Progenitor cell of endocrine pancreas (in vitro differentiated cells): ENCODE measurements at regions not wholly inside any gene's neighbourhood (a gene's known extent, or its start where the extent isn't known, plus 50 kb on each side); places are given as distances from the start of the nearest gene placed in this dataset.

Experiments used
- DNase-seq: peaks from one replicate; pipeline ENCODE4 v3.0.0; 2021; ENCODE audit warnings: low spot score; ENCODE audit not compliant: unreplicated experiment
- H3K27ac Mint-ChIP-seq: 2 replicates; pipeline ENCODE4 v1.8.0; 2021; ENCODE audit warnings: mild to moderate bottlenecking, moderate library complexity, mixed read lengths
- H3K27me3 Mint-ChIP-seq: 2 replicates; pipeline ENCODE4 v1.8.0; 2021; ENCODE audit warnings: mixed read lengths
- H3K36me3 Mint-ChIP-seq: 2 replicates; pipeline ENCODE4 v1.8.0; 2022; ENCODE audit warnings: mixed read lengths; ENCODE audit not compliant: insufficient read depth
- H3K4me1 Mint-ChIP-seq: 2 replicates; pipeline ENCODE4 v1.8.0; 2021; ENCODE audit warnings: low read depth, mixed read lengths
- H3K4me3 Mint-ChIP-seq: 2 replicates; pipeline ENCODE4 v1.8.0; 2021; ENCODE audit warnings: low read depth, mild to moderate bottlenecking, moderate library complexity, mixed read lengths
- H3K9me3 Mint-ChIP-seq: 2 replicates; pipeline ENCODE4 v1.8.0; 2021; ENCODE audit warnings: low read depth, mixed read lengths
- TF ChIP-seq, protein P1 (sequence below): fragments of 200-600 bp; sonication (generic); IDR thresholded peaks from one replicate; pipeline ENCODE4 v1.5.0; 2021; ENCODE audit warnings: antibody characterized with exemption, mild to moderate bottlenecking; ENCODE audit not compliant: unreplicated experiment

DNA sequence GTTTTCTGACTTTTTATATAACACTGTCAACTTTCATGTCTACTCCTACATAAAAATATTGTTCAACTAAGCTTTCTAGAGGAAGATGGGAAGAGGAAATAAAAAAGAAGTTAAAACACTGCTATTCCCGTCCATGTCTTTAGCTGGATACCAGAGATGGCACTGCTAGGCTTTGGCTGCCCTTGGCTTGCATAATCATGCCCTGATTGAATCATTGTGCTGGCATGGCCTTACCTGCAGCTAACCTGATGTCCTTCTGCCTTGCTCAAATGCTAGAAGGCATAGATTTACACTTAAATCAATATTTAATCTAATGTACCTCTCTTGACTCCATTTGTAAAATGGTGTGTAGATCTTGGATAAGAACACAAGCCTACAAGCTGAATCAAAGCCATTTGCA is 539.7 kb upstream of the IL12A start:
- no peak for DNase-seq
- Mint-ChIP-seq H3K4me1 (peaks cover 3% of the 10 kb centered on the region), H3K27ac (no peak overlapping the region), H3K4me3 (no peak overlapping the region), H3K9me3 (no peaks in the 10 kb centered on the region), H3K27me3 (peaks cover 3% of the 10 kb centered on the region), H3K36me3 (no peaks in the 10 kb centered on the region)
- TF ChIP-seq, protein P1, sequence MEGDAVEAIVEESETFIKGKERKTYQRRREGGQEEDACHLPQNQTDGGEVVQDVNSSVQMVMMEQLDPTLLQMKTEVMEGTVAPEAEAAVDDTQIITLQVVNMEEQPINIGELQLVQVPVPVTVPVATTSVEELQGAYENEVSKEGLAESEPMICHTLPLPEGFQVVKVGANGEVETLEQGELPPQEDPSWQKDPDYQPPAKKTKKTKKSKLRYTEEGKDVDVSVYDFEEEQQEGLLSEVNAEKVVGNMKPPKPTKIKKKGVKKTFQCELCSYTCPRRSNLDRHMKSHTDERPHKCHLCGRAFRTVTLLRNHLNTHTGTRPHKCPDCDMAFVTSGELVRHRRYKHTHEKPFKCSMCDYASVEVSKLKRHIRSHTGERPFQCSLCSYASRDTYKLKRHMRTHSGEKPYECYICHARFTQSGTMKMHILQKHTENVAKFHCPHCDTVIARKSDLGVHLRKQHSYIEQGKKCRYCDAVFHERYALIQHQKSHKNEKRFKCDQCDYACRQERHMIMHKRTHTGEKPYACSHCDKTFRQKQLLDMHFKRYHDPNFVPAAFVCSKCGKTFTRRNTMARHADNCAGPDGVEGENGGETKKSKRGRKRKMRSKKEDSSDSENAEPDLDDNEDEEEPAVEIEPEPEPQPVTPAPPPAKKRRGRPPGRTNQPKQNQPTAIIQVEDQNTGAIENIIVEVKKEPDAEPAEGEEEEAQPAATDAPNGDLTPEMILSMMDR: no peak

DNA sequence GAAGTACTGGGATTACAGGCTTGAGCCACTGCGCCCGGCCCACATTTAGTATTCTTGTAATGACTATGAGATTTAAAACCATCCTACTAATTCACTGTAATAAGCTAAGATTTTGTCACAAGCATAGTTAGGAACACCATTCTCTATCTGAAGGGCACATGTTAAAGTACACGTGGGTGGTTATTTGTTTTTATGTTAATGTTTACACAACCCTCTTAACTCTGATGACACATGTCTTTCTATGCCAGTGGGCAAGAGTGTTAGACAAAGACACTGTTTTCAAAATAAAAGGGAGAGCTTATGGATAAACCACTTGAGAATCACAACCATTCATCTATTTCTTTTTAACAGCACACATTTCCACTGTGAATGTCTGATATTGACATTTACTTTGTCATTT is 537.6 kb upstream of the IL12A start:
- TF ChIP-seq, protein P1: no peak
- no peak overlapping the region for H3K27ac Mint-ChIP-seq
- no peak for DNase-seq
- H3K27me3 Mint-ChIP-seq: peaks cover 2% of the 10 kb centered on the region
- no peaks in the 10 kb centered on the region for H3K9me3 Mint-ChIP-seq
- H3K4me3 Mint-ChIP-seq: no peak overlapping the region
- H3K36me3 Mint-ChIP-seq: no peaks in the 10 kb centered on the region
- H3K4me1 Mint-ChIP-seq: peaks cover 3% of the 10 kb centered on the region

DNA sequence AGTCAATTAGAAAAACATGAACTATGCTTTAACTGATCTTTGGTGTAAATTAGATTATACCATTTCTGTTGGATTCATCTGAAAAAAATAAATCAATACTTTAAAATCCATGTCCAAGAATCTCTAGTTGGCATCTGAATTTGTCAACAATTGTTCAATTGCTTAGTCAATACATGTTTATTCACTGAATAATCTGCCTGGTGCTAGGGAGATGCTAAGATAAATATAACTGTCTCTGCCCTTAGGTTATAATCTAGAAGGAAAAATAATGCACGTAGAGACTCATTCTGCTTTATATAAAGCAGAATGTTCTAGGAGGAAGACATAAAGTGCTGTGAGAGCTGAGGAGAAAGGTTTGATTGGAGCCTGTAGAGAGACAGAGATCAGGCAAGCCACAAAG is 537.2 kb upstream of the IL12A start:
- H3K27me3 Mint-ChIP-seq: peaks cover 2% of the 10 kb centered on the region
- H3K36me3 Mint-ChIP-seq: no peaks in the 10 kb centered on the region
- H3K4me1 Mint-ChIP-seq: peaks cover 3% of the 10 kb centered on the region
- H3K27ac Mint-ChIP-seq: no peak overlapping the region
- H3K9me3 Mint-ChIP-seq: no peaks in the 10 kb centered on the region
- no peak overlapping the region for H3K4me3 Mint-ChIP-seq
- DNase-seq: no peak
- TF ChIP-seq, protein P1: no peak

DNA sequence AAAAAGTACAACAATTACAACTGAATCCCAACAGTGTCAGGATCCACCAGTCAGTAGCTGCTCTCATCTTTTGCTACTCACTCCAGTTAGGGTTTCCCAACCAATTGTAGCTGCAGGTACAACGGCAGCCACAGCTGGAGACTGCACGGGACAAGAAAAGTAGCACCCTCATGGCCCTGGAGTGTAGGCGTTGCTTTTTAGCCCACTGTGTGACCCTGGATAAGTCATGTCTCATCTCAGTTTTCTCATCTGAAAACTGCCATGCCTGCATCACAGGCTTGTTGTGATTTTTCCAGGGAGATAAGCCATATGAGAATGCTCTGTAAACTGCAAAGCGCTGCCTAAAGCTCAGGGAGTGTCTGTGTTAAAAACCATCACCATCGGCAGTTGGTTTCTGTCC is 535.6 kb upstream of the IL12A start:
- Mint-ChIP-seq H3K4me1 (peaks cover 3% of the 10 kb centered on the region), H3K27ac (no peak overlapping the region), H3K9me3 (no peaks in the 10 kb centered on the region), H3K36me3 (no peaks in the 10 kb centered on the region), H3K27me3 (peaks cover 2% of the 10 kb centered on the region), H3K4me3 (no peak overlapping the region)
- DNase-seq: no peak
- TF ChIP-seq, protein P1: no peak

DNA sequence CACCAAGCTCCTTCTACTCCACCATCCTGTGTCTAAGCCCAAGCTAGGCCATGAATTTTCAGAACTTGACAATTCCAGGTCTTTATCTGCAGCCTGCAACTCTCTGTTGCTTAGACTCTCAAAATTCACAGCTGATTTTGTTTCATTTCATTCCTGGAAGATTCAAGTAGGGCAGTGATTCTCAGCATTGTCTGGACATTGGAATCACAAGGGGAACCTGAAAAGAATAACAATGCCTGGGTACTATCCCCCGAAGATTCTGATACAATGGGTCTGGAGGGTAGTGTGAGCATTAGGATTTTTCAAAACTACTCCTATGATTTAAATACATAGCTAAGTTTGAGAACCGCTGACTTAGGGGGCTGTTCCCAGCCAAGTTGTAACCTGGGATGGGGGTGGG is 534.7 kb upstream of the IL12A start:
- Mint-ChIP-seq H3K27ac (no peak overlapping the region), H3K36me3 (no peaks in the 10 kb centered on the region), H3K27me3 (peaks cover 2% of the 10 kb centered on the region), H3K9me3 (no peaks in the 10 kb centered on the region), H3K4me1 (peaks cover 3% of the 10 kb centered on the region), H3K4me3 (no peak overlapping the region)
- no peak for DNase-seq
- TF ChIP-seq, protein P1: no peak
